CD8-positive, alpha-beta memory T cell (primary cell): ENCODE measurements at regions not wholly inside any gene's neighbourhood (a gene's known extent, or its start where the extent isn't known, plus 50 kb on each side); places are given as distances from the start of the nearest gene placed in this dataset.

Source experiments
- CTCF ChIA-PET: fragments of 350-600 bp; sonication (Branson Sonifier 250); formaldehyde crosslinking; loops from one replicate; lab custom pipeline; 2021; ENCODE audit warnings: antibody characterized with exemption; lab: Charles Lee
- POLR2A ChIA-PET: fragments of 350-600 bp; sonication (Branson Sonifier 250); formaldehyde crosslinking; loops from one replicate; lab custom pipeline; 2021; ENCODE audit warnings: antibody characterized with exemption; lab: Charles Lee
- DNase-seq, 5 donors: peaks; one replicate each; pipeline versions ENCODE4 v3.0.0 to v3.0.0-alpha.2; 2020 to 2022; ENCODE audit warnings: mixed read lengths in 1 of 5
- H3K27ac ChIP-seq: one replicate; pipeline ENCODE4 v1.7.0; 2013; ENCODE audit warnings: low read depth, mild to moderate bottlenecking, low read length, moderate library complexity
- H3K27me3 ChIP-seq: 2 replicates; pipeline ENCODE4 v1.7.0; 2013; ENCODE audit warnings: low read length, mild to moderate bottlenecking; ENCODE audit not compliant: insufficient read depth, poor library complexity, severe bottlenecking
- H3K36me3 ChIP-seq: 2 replicates; pipeline ENCODE4 v1.7.0; 2013; ENCODE audit warnings: mild to moderate bottlenecking, low read length, moderate library complexity; ENCODE audit not compliant: insufficient read depth
- H3K4me1 ChIP-seq: 2 replicates; pipeline ENCODE4 v1.7.0; 2013; ENCODE audit warnings: mild to moderate bottlenecking, low read length, moderate library complexity; ENCODE audit not compliant: insufficient read depth
- H3K4me3 ChIP-seq: 2 replicates; pipeline ENCODE4 v1.7.0; 2013; ENCODE audit warnings: mild to moderate bottlenecking, low read length
- H3K9me3 ChIP-seq: 2 replicates; pipeline ENCODE4 v1.7.0; 2013; ENCODE audit warnings: mild to moderate bottlenecking, low read length
- H3K27ac Mint-ChIP-seq, 8 donors: one replicate each; pipeline ENCODE4 v1.8.0; 2020 to 2021; ENCODE audit warnings: mixed read lengths in 8 of 8, mild to moderate bottlenecking in 6 of 8, inconsistent platforms in 3 of 8, moderate library complexity in 3 of 8
- H3K27me3 Mint-ChIP-seq, 2 donors: one replicate each; pipeline ENCODE4 v1.8.0; 2020 to 2021; ENCODE audit warnings: mixed read lengths in 2 of 2, mild to moderate bottlenecking in 1 of 2, moderate library complexity in 1 of 2
- H3K36me3 Mint-ChIP-seq, 3 donors: one replicate each; pipeline ENCODE4 v1.8.0; 2020 to 2021; ENCODE audit warnings: mixed read lengths in 3 of 3, inconsistent platforms in 1 of 3, mild to moderate bottlenecking in 1 of 3
- H3K4me1 Mint-ChIP-seq, 3 donors: one replicate each; pipeline ENCODE4 v1.8.0; 2020 to 2021; ENCODE audit warnings: mixed read lengths in 3 of 3, inconsistent platforms in 1 of 3, mild to moderate bottlenecking in 1 of 3
- H3K4me3 Mint-ChIP-seq, 7 donors: one replicate each; pipeline ENCODE4 v1.8.0; 2020 to 2021; ENCODE audit warnings: mixed read lengths in 7 of 7, mild to moderate bottlenecking in 6 of 7, moderate library complexity in 4 of 7, inconsistent platforms in 2 of 7
- H3K9me3 Mint-ChIP-seq, 5 donors: one replicate each; pipeline ENCODE4 v1.8.0; 2020 to 2022; ENCODE audit warnings: mixed read lengths in 5 of 5, mild to moderate bottlenecking in 3 of 5, moderate library complexity in 2 of 5, inconsistent platforms in 1 of 5

GRCh38 chr6:168822376-168822775, 381.4 kb downstream of the SMOC2 start:
- H3K27ac Mint-ChIP-seq, result peak overlapping the region in 1 of 8 donors; percentile 47
- no peaks in the 10 kb centered on the region for H3K4me1 Mint-ChIP-seq
- ChIA-PET POLR2A (no interaction called here), CTCF (no interaction called here)
- H3K4me3 Mint-ChIP-seq, result no peak overlapping the region
- no peaks in the 10 kb centered on the region for H3K36me3 ChIP-seq
- H3K36me3 Mint-ChIP-seq, result no peaks in the 10 kb centered on the region
- no peaks in the 10 kb centered on the region for H3K27me3 Mint-ChIP-seq
- no peak overlapping the region for H3K4me3 ChIP-seq
- H3K9me3 ChIP-seq, result no peaks in the 10 kb centered on the region
- no peak for DNase-seq
- H3K9me3 Mint-ChIP-seq, result peaks cover 0 to 4% (median 0%) of the 10 kb centered on the region in 5 donors
- H3K4me1 ChIP-seq, result no peaks in the 10 kb centered on the region
- H3K27ac ChIP-seq, result no peak overlapping the region
- no peaks in the 10 kb centered on the region for H3K27me3 ChIP-seq

- Histone ChIP-seq H3K9me3 (no peaks in the 10 kb centered on the region), H3K27me3 (no peaks in the 10 kb centered on the region), H3K4me3 (no peak overlapping the region), H3K4me1 (no peaks in the 10 kb centered on the region), H3K27ac (no peak overlapping the region), H3K36me3 (no peaks in the 10 kb centered on the region)
- peaks cover 0 to 6% (median 2%) of the 10 kb centered on the region in 5 donors for H3K9me3 Mint-ChIP-seq
- H3K27ac Mint-ChIP-seq, result no peak overlapping the region
- peaks cover 4 to 7% of the 10 kb centered on the region in 2 donors for H3K27me3 Mint-ChIP-seq
- no peak overlapping the region for H3K4me3 Mint-ChIP-seq
- no peaks in the 10 kb centered on the region for H3K4me1 Mint-ChIP-seq
- ChIA-PET CTCF (no interaction called here), POLR2A (no interaction called here)
- DNase-seq, result no peak
- no peaks in the 10 kb centered on the region for H3K36me3 Mint-ChIP-seq
These were observed 378.6 kb downstream of the SMOC2 start for GRCh38 chr6:168819546-168819945.

- DNase-seq, result no peak
- no peak overlapping the region for H3K4me3 Mint-ChIP-seq
- H3K36me3 Mint-ChIP-seq, result no peaks in the 10 kb centered on the region
- no peaks in the 10 kb centered on the region for H3K9me3 ChIP-seq
- H3K36me3 ChIP-seq, result no peaks in the 10 kb centered on the region
- no peak overlapping the region for H3K4me3 ChIP-seq
- no peaks in the 10 kb centered on the region for H3K4me1 Mint-ChIP-seq
- H3K27ac Mint-ChIP-seq, result no peak overlapping the region
- H3K27me3 Mint-ChIP-seq, result peaks cover 4 to 7% of the 10 kb centered on the region in 2 donors
- H3K27me3 ChIP-seq, result no peaks in the 10 kb centered on the region
- H3K27ac ChIP-seq, result no peak overlapping the region
- peaks cover 0 to 6% (median 2%) of the 10 kb centered on the region in 5 donors for H3K9me3 Mint-ChIP-seq
- ChIA-PET POLR2A (no interaction called here), CTCF (no interaction called here)
- no peaks in the 10 kb centered on the region for H3K4me1 ChIP-seq
These were observed 376.7 kb downstream of the SMOC2 start for GRCh38 chr6:168817558-168818159.

- no peaks in the 10 kb centered on the region for H3K4me1 Mint-ChIP-seq
- Histone ChIP-seq H3K36me3 (no peaks in the 10 kb centered on the region), H3K4me1 (no peaks in the 10 kb centered on the region), H3K9me3 (no peaks in the 10 kb centered on the region), H3K4me3 (no peak overlapping the region), H3K27me3 (no peaks in the 10 kb centered on the region), H3K27ac (no peak overlapping the region)
- H3K27me3 Mint-ChIP-seq, result peaks cover 4 to 7% of the 10 kb centered on the region in 2 donors
- POLR2A ChIA-PET, result no interaction called here
- H3K27ac Mint-ChIP-seq, result peak overlapping the region in 1 of 8 donors; percentile 59
- DNase-seq, result no peak
- no peak overlapping the region for H3K4me3 Mint-ChIP-seq
- peaks cover 0 to 6% (median 2%) of the 10 kb centered on the region in 5 donors for H3K9me3 Mint-ChIP-seq
- no peaks in the 10 kb centered on the region for H3K36me3 Mint-ChIP-seq
- CTCF ChIA-PET, result no interaction called here
These were observed 374.2 kb downstream of the SMOC2 start for GRCh38 chr6:168815229-168815628.

GRCh38 chr6:168808232-168808631, 367.2 kb downstream of the SMOC2 start:
- DNase-seq, result no peak
- Mint-ChIP-seq H3K27me3 (peaks cover 2 to 12% of the 10 kb centered on the region in 2 donors), H3K36me3 (no peaks in the 10 kb centered on the region), H3K27ac (no peak overlapping the region), H3K4me3 (no peak overlapping the region), H3K9me3 (peaks cover 0 to 5% (median 3%) of the 10 kb centered on the region in 5 donors), H3K4me1 (no peaks in the 10 kb centered on the region)
- H3K4me3 ChIP-seq, result no peak overlapping the region
- H3K9me3 ChIP-seq, result no peaks in the 10 kb centered on the region
- no peak overlapping the region for H3K27ac ChIP-seq
- no peaks in the 10 kb centered on the region for H3K36me3 ChIP-seq
- CTCF ChIA-PET, result no interaction called here
- POLR2A ChIA-PET, result no interaction called here
- H3K27me3 ChIP-seq, result no peaks in the 10 kb centered on the region
- no peaks in the 10 kb centered on the region for H3K4me1 ChIP-seq

- Histone ChIP-seq H3K36me3 (no peaks in the 10 kb centered on the region), H3K4me3 (no peak overlapping the region), H3K4me1 (no peaks in the 10 kb centered on the region), H3K27ac (no peak overlapping the region), H3K9me3 (no peaks in the 10 kb centered on the region), H3K27me3 (no peaks in the 10 kb centered on the region)
- H3K4me3 Mint-ChIP-seq, result no peak overlapping the region
- POLR2A ChIA-PET, result no interaction called here
- no peaks in the 10 kb centered on the region for H3K36me3 Mint-ChIP-seq
- no peak for DNase-seq
- no peaks in the 10 kb centered on the region for H3K4me1 Mint-ChIP-seq
- H3K27ac Mint-ChIP-seq, result no peak overlapping the region
- CTCF ChIA-PET, result no interaction called here
- H3K27me3 Mint-ChIP-seq, result peaks cover 7 to 16% of the 10 kb centered on the region in 2 donors
- peaks cover 0 to 9% (median 3%) of the 10 kb centered on the region in 5 donors for H3K9me3 Mint-ChIP-seq
These were observed 363.3 kb downstream of the SMOC2 start for GRCh38 chr6:168804331-168804730.

GRCh38 chr6:168803874-168804273, 362.9 kb downstream of the SMOC2 start:
- Mint-ChIP-seq H3K4me3 (no peak overlapping the region), H3K27me3 (peaks cover 7 to 16% of the 10 kb centered on the region in 2 donors), H3K36me3 (no peaks in the 10 kb centered on the region), H3K4me1 (no peaks in the 10 kb centered on the region), H3K27ac (no peak overlapping the region), H3K9me3 (peaks cover 0 to 9% (median 3%) of the 10 kb centered on the region in 5 donors)
- H3K4me1 ChIP-seq, result no peaks in the 10 kb centered on the region
- no peaks in the 10 kb centered on the region for H3K27me3 ChIP-seq
- H3K27ac ChIP-seq, result no peak overlapping the region
- ChIA-PET CTCF (no interaction called here), POLR2A (no interaction called here)
- no peak overlapping the region for H3K4me3 ChIP-seq
- no peaks in the 10 kb centered on the region for H3K36me3 ChIP-seq
- DNase-seq, result no peak
- H3K9me3 ChIP-seq, result no peaks in the 10 kb centered on the region

- POLR2A ChIA-PET, result no interaction called here
- Mint-ChIP-seq H3K27me3 (peaks cover 7 to 8% of the 10 kb centered on the region in 2 donors), H3K27ac (no peak overlapping the region), H3K4me1 (no peaks in the 10 kb centered on the region), H3K4me3 (peak overlapping the region in 1 of 7 donors; percentile 48), H3K9me3 (peaks cover 0 to 4% (median 0%) of the 10 kb centered on the region in 5 donors), H3K36me3 (no peaks in the 10 kb centered on the region)
- Histone ChIP-seq H3K27me3 (no peaks in the 10 kb centered on the region), H3K27ac (no peak overlapping the region), H3K4me3 (no peak overlapping the region), H3K9me3 (no peaks in the 10 kb centered on the region), H3K36me3 (no peaks in the 10 kb centered on the region), H3K4me1 (no peaks in the 10 kb centered on the region)
- CTCF ChIA-PET, result no interaction called here
- no peak for DNase-seq
These were observed 358.1 kb downstream of the SMOC2 start for GRCh38 chr6:168799067-168799466.
